ENCODE measurements at regions not wholly inside any gene's neighbourhood (a gene's known extent, or its start where the extent isn't known, plus 50 kb on each side); places are given as distances from the start of the nearest gene placed in this dataset.

DNA sequence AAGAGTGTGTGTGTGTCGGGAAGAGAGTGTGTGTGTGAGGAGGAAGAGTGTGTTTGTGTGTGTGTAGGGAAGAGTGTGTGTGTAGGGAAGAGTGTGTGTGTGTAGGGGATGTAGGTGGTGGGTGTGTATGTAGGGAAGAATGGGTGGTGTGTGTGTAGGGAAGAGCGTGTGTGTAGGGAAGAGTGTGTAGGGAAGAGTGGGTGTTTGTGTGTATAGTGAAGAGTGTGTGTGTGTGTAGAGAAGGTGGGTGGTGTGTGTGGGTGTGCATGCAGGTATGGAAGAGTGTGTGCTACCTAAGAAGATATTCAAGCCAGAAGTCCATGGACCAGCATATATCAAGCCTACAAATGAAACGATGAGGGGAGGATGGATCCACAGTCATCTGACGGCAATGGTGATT lies 265.8 kb downstream of the FGF9 start:
- TF ChIP-seq, protein P1, sequence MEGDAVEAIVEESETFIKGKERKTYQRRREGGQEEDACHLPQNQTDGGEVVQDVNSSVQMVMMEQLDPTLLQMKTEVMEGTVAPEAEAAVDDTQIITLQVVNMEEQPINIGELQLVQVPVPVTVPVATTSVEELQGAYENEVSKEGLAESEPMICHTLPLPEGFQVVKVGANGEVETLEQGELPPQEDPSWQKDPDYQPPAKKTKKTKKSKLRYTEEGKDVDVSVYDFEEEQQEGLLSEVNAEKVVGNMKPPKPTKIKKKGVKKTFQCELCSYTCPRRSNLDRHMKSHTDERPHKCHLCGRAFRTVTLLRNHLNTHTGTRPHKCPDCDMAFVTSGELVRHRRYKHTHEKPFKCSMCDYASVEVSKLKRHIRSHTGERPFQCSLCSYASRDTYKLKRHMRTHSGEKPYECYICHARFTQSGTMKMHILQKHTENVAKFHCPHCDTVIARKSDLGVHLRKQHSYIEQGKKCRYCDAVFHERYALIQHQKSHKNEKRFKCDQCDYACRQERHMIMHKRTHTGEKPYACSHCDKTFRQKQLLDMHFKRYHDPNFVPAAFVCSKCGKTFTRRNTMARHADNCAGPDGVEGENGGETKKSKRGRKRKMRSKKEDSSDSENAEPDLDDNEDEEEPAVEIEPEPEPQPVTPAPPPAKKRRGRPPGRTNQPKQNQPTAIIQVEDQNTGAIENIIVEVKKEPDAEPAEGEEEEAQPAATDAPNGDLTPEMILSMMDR (IDR thresholded peaks at IDR 0.05; ENCODE audit: low read length), result no peak
- TF ChIP-seq EZH2 (IDR thresholded peaks at IDR 0.05; ENCODE audit: borderline replicate concordance, low read length), result no peak
